ENCODE measurements at regions not wholly inside any gene's neighbourhood (a gene's known extent, or its start where the extent isn't known, plus 50 kb on each side); places are given as distances from the start of the nearest gene placed in this dataset.

DNA sequence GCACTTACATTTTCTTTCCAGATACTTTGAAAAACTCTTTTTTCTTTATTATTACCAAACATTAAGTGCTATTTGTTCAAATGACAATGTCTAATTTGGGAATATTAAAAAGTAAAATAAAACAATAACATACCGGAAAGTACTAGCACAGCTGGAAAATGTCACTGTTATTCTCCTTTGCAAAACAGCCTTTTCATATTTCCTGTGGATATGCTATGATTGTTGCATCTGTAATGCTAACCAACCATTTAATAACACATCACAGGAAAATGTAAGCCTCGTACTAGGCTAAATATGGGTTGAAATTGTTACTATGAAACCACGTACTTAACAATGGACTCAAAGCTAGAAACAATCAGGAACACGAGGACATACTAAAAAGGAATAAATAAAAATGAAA, 298.1 kb downstream of the CBLN2 start:
- H3K27me3 ChIP-seq (replicated peaks; ENCODE audit: control insufficient read depth, insufficient read depth, low read length): no peaks in the 10 kb centered on the region
- no peak overlapping the region for H3K4me3 ChIP-seq (replicated peaks; ENCODE audit: low read depth, low read length)
- TF ChIP-seq, protein P1, sequence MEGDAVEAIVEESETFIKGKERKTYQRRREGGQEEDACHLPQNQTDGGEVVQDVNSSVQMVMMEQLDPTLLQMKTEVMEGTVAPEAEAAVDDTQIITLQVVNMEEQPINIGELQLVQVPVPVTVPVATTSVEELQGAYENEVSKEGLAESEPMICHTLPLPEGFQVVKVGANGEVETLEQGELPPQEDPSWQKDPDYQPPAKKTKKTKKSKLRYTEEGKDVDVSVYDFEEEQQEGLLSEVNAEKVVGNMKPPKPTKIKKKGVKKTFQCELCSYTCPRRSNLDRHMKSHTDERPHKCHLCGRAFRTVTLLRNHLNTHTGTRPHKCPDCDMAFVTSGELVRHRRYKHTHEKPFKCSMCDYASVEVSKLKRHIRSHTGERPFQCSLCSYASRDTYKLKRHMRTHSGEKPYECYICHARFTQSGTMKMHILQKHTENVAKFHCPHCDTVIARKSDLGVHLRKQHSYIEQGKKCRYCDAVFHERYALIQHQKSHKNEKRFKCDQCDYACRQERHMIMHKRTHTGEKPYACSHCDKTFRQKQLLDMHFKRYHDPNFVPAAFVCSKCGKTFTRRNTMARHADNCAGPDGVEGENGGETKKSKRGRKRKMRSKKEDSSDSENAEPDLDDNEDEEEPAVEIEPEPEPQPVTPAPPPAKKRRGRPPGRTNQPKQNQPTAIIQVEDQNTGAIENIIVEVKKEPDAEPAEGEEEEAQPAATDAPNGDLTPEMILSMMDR (IDR thresholded peaks at IDR 0.05; ENCODE audit: insufficient read depth, low read length, poor library complexity, severe bottlenecking): no peak
- no peak for DNase-seq (ENCODE audit: extremely low read depth, insufficient read length)
- H3K36me3 ChIP-seq (ENCODE audit: control insufficient read depth, insufficient read depth, low read length): no peaks in the 10 kb centered on the region

DNA sequence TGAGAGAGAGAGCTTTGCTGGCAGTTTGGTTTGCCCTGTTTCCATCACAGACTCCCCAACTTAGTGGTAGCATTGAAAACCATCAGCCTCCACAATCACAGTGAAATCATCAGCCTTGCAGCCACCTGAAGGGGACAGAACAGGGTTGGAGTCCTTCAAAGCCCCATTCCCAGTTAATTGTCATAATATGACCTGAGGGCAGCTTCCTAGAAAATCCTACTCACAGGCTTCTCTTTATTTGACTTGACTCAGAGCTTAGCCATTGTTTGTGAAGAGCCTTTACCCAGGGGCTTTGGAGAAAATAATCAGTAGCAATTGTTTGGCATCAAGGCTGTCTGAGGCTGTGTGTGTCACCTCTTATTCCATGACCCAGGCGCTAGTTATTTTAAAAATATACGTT, 308.7 kb downstream of the CBLN2 start:
- DNase-seq (ENCODE audit: extremely low read depth, insufficient read length): no peak
- H3K36me3 ChIP-seq (ENCODE audit: control insufficient read depth, insufficient read depth, low read length): no peaks in the 10 kb centered on the region
- TF ChIP-seq, protein P1 (IDR thresholded peaks at IDR 0.05; ENCODE audit: insufficient read depth, low read length, poor library complexity, severe bottlenecking): no peak
- no peaks in the 10 kb centered on the region for H3K27me3 ChIP-seq (replicated peaks; ENCODE audit: control insufficient read depth, insufficient read depth, low read length)
- H3K4me3 ChIP-seq (replicated peaks; ENCODE audit: low read depth, low read length): no peak overlapping the region

DNA sequence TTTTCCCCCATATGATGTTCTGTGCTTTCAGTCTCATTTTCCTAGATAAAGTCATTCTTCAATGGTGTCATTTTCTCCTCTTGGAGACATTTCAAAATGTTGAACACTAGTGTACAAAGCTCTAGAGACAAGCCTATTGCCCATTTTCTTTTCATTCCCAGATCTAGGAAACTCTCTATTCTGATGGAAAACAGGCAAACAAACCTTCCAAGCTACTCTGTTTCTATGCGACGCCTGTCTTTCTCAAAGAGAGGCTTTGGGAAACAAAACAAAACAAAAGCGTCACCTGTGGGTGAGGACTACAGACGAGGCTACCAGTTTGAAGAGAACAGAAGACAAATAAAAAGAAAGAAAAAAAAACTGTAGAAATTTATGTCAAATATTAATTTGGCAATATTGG, 311.0 kb downstream of the CBLN2 start:
- no peak for DNase-seq (ENCODE audit: extremely low read depth, insufficient read length)

DNA sequence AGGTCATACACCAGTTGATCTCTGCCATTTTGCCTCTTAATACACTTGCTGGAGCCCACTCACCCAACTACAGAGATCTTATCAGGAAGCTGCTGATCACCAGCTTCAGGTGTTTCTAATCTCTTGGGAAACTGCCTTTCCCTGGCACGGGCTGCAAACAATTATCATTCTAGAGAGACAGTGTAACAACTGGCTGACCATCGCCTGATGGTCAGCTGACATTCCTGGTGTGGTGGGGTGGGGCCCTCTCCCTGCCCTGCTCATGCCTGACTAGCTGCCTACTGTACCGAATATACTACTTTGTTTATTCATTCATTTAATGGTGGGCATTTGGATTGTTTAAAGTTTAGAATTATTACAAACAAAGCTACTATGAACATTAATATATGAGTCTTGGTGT, 311.5 kb downstream of the CBLN2 start:
- TF ChIP-seq, protein P1 (IDR thresholded peaks at IDR 0.05; ENCODE audit: insufficient read depth, low read length, poor library complexity, severe bottlenecking): no peak
- H3K4me3 ChIP-seq (replicated peaks; ENCODE audit: low read depth, low read length): no peak overlapping the region
- no peaks in the 10 kb centered on the region for H3K27me3 ChIP-seq (replicated peaks; ENCODE audit: control insufficient read depth, insufficient read depth, low read length)
- DNase-seq (ENCODE audit: extremely low read depth, insufficient read length): no peak
- no peaks in the 10 kb centered on the region for H3K36me3 ChIP-seq (ENCODE audit: control insufficient read depth, insufficient read depth, low read length)

More for the DNA sequence above, 311.0 kb downstream of the CBLN2 start:
- TF ChIP-seq, protein P1 (IDR thresholded peaks at IDR 0.05; ENCODE audit: insufficient read depth, low read length, poor library complexity, severe bottlenecking): no peak
- Histone ChIP-seq H3K36me3 (ENCODE audit: control insufficient read depth, insufficient read depth, low read length) (no peaks in the 10 kb centered on the region), H3K27me3 (replicated peaks; ENCODE audit: control insufficient read depth, insufficient read depth, low read length) (no peaks in the 10 kb centered on the region), H3K4me3 (replicated peaks; ENCODE audit: low read depth, low read length) (no peak overlapping the region)

DNA sequence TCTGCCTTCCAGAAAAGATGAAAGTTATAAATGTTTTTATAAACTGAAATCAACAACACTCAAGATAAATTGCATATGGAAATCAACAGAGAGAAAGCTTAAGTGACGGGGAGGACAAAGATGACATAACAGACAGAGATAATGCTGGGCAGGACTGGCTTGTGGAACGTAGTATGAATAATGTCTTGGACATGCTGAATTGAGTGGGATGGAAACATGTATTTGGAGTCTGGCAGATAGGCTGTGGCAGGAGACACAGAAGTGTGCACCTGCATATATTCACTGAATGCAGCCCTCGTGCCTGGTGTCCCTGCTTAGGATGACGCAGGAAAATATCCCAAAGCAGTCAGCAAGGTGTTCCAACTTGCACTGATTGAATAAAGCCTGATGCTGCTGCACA, 318.2 kb downstream of the CBLN2 start:
- no peak for DNase-seq (ENCODE audit: extremely low read depth, insufficient read length)
- Histone ChIP-seq H3K27me3 (replicated peaks; ENCODE audit: control insufficient read depth, insufficient read depth, low read length) (no peaks in the 10 kb centered on the region), H3K4me3 (replicated peaks; ENCODE audit: low read depth, low read length) (no peak overlapping the region), H3K36me3 (ENCODE audit: control insufficient read depth, insufficient read depth, low read length) (no peaks in the 10 kb centered on the region)
- TF ChIP-seq, protein P1 (IDR thresholded peaks at IDR 0.05; ENCODE audit: insufficient read depth, low read length, poor library complexity, severe bottlenecking): no peak

DNA sequence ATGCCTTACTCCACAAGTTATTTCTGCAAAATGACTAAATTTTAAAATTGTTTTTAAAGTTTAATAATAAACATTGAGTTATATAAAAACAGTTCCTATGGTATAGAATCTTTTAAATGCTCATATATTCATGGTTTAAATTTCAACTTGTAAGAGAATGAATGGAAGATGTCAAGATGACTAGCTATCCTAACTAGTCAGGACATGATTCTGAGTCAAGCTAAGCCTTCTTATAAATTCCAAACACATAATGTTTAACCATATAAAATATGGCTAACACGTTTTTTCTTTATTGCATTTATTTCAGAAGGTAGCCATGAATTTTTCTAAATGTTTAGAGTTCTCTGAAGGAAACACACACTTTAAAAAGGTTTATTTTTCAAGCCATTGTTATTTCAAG, 320.4 kb downstream of the CBLN2 start:
- DNase-seq (ENCODE audit: extremely low read depth, insufficient read length): no peak
- TF ChIP-seq, protein P1 (IDR thresholded peaks at IDR 0.05; ENCODE audit: insufficient read depth, low read length, poor library complexity, severe bottlenecking): no peak
- no peaks in the 10 kb centered on the region for H3K36me3 ChIP-seq (ENCODE audit: control insufficient read depth, insufficient read depth, low read length)
- H3K27me3 ChIP-seq (replicated peaks; ENCODE audit: control insufficient read depth, insufficient read depth, low read length): no peaks in the 10 kb centered on the region
- no peak overlapping the region for H3K4me3 ChIP-seq (replicated peaks; ENCODE audit: low read depth, low read length)
